Prostate gland (tissue), 2 donors: ENCODE measurements at regions not wholly inside any gene's neighbourhood (a gene's known extent, or its start where the extent isn't known, plus 50 kb on each side); places are given as distances from the start of the nearest gene placed in this dataset.

Experiments
- POLR2AphosphoS5 ChIP-seq: sonication (generic); formaldehyde crosslinking; IDR thresholded peaks from one replicate; pipeline ENCODE4 v1.6.1; 2017; ENCODE audit warnings: antibody characterized with exemption
- TF ChIP-seq, protein P1 (sequence below), 4 experiments: fragments of 200-600 bp in 2 of 4; fragments of 450-650 bp in 2 of 4; sonication (generic) in 2 of 4; IDR thresholded peaks; 1 replicate in 3 of 4; 2 replicates in 1 of 4; pipeline ENCODE4 v1.5.1; 2016 to 2019; ENCODE audit warnings: antibody characterized with exemption in 4 of 4, mild to moderate bottlenecking in 2 of 4, moderate library complexity in 2 of 4

DNA sequence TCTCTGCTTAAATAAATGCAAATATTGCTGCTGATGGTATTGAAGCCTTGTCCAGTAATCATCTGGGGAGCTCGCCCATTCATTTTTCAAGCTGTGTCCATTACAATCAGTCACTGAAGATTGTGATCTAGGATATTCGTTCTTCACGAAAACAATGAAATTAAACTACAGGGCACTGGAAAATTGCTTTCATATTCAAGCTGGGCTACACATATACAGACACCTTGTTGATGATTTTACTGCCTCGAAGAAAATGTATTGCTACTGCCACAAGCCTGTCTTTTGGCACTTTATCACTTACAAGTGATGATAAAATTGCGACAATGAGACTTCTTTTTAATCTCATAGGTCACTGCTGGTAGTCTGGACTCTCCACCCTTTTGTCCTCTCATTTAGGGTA lies 100.0 kb upstream of the MINDY3 start:
- TF ChIP-seq POLR2AphosphoS5 = no peak
- TF ChIP-seq, protein P1, sequence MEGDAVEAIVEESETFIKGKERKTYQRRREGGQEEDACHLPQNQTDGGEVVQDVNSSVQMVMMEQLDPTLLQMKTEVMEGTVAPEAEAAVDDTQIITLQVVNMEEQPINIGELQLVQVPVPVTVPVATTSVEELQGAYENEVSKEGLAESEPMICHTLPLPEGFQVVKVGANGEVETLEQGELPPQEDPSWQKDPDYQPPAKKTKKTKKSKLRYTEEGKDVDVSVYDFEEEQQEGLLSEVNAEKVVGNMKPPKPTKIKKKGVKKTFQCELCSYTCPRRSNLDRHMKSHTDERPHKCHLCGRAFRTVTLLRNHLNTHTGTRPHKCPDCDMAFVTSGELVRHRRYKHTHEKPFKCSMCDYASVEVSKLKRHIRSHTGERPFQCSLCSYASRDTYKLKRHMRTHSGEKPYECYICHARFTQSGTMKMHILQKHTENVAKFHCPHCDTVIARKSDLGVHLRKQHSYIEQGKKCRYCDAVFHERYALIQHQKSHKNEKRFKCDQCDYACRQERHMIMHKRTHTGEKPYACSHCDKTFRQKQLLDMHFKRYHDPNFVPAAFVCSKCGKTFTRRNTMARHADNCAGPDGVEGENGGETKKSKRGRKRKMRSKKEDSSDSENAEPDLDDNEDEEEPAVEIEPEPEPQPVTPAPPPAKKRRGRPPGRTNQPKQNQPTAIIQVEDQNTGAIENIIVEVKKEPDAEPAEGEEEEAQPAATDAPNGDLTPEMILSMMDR (IDR thresholded peaks at IDR 0.05) = no peak
